ENCODE measurements at regions not wholly inside any gene's neighbourhood (a gene's known extent, or its start where the extent isn't known, plus 50 kb on each side); places are given as distances from the start of the nearest gene placed in this dataset.

DNA sequence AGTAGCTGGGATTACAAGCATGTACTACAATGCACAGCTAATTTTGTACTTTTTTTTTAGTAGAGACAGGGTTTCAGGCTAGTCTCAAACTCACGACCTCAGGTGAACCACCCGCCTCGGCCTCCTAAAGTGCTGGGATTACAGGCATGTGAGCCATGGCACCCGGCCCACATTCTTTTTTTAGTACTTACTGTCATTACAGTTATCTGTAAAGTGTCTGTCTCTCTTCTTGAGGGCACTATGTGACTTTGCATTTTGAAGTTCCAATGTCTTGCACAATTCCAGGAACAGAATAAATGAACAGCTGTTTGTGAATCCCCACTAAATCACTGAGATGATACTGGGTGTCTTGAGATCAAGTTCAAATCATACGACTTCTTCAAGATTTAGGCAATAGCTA, 1540.3 kb downstream of the CDH11 start:
- no peak for TF ChIP-seq SIN3A (IDR thresholded peaks at IDR 0.05; ENCODE audit: borderline replicate concordance, insufficient read depth, low read length)
- TF ChIP-seq POLR2AphosphoS5 (IDR thresholded peaks at IDR 0.05; ENCODE audit: low read depth, low read length): no peak
- TF ChIP-seq TAF1 (IDR thresholded peaks at IDR 0.05; ENCODE audit: borderline replicate concordance, insufficient read depth, low read length): no peak
- TF ChIP-seq, protein P1, sequence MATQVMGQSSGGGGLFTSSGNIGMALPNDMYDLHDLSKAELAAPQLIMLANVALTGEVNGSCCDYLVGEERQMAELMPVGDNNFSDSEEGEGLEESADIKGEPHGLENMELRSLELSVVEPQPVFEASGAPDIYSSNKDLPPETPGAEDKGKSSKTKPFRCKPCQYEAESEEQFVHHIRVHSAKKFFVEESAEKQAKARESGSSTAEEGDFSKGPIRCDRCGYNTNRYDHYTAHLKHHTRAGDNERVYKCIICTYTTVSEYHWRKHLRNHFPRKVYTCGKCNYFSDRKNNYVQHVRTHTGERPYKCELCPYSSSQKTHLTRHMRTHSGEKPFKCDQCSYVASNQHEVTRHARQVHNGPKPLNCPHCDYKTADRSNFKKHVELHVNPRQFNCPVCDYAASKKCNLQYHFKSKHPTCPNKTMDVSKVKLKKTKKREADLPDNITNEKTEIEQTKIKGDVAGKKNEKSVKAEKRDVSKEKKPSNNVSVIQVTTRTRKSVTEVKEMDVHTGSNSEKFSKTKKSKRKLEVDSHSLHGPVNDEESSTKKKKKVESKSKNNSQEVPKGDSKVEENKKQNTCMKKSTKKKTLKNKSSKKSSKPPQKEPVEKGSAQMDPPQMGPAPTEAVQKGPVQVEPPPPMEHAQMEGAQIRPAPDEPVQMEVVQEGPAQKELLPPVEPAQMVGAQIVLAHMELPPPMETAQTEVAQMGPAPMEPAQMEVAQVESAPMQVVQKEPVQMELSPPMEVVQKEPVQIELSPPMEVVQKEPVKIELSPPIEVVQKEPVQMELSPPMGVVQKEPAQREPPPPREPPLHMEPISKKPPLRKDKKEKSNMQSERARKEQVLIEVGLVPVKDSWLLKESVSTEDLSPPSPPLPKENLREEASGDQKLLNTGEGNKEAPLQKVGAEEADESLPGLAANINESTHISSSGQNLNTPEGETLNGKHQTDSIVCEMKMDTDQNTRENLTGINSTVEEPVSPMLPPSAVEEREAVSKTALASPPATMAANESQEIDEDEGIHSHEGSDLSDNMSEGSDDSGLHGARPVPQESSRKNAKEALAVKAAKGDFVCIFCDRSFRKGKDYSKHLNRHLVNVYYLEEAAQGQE (IDR thresholded peaks at IDR 0.05; ENCODE audit: insufficient read depth in 1 of 2, low read depth in 2 of 2, low read length in 2 of 2): no peak
- no peak for TF ChIP-seq FOXP2 (optimal IDR thresholded peaks at IDR 0.05; ENCODE audit: borderline replicate concordance, extremely low read depth, extremely low read length, insufficient read depth)

DNA sequence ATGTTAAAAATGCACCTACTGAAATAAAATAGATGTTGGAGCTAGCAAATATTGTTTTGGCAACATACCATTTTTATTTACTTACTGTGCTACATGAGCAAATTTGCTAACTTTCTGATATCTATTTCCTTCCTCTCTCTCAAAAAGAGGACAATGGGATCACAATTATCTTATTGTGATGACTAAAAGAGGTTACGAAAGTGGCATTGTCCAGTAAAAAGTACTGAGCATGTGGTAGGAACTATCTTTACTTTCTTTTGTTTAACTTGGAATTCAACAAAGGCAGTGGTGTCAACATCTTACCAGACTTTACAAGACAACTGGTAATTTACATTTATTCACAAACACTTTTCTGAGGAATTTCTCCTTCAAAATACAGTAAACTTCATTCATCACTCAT, 1542.6 kb upstream of the CDH8 start:
- TF ChIP-seq SIN3A (IDR thresholded peaks at IDR 0.05; ENCODE audit: borderline replicate concordance, insufficient read depth, low read length) (no peak), POLR2AphosphoS5 (IDR thresholded peaks at IDR 0.05; ENCODE audit: low read depth, low read length) (no peak), TAF1 (IDR thresholded peaks at IDR 0.05; ENCODE audit: borderline replicate concordance, insufficient read depth, low read length) (no peak), FOXP2 (optimal IDR thresholded peaks at IDR 0.05; ENCODE audit: borderline replicate concordance, extremely low read depth, extremely low read length, insufficient read depth) (no peak)
- TF ChIP-seq, protein P1 (IDR thresholded peaks at IDR 0.05; ENCODE audit: insufficient read depth in 1 of 2, low read depth in 2 of 2, low read length in 2 of 2): no peak

DNA sequence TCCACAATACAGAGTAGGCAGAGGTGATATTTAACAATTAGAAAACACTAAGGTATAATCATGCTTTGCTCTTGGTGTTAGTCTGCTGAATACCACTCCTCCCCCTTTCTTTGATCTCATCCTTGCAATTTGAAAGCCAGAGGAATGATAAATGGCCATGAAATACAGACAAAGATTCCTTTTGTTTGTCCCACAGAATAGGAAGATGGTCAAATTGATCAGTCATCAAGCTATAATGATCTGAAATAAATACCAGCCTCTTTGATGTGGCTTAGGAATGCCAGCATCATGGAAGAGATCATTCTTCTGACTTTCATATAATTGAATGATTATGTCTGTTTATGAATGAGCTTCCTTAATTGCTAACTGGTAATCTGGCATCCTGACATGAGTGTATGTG, 1541.7 kb upstream of the CDH8 start:
- TF ChIP-seq, protein P1 (IDR thresholded peaks at IDR 0.05; ENCODE audit: insufficient read depth in 1 of 2, low read depth in 2 of 2, low read length in 2 of 2): no peak
- TF ChIP-seq TAF1 (IDR thresholded peaks at IDR 0.05; ENCODE audit: borderline replicate concordance, insufficient read depth, low read length) (no peak), POLR2AphosphoS5 (IDR thresholded peaks at IDR 0.05; ENCODE audit: low read depth, low read length) (no peak), SIN3A (IDR thresholded peaks at IDR 0.05; ENCODE audit: borderline replicate concordance, insufficient read depth, low read length) (no peak), FOXP2 (optimal IDR thresholded peaks at IDR 0.05; ENCODE audit: borderline replicate concordance, extremely low read depth, extremely low read length, insufficient read depth) (no peak)

DNA sequence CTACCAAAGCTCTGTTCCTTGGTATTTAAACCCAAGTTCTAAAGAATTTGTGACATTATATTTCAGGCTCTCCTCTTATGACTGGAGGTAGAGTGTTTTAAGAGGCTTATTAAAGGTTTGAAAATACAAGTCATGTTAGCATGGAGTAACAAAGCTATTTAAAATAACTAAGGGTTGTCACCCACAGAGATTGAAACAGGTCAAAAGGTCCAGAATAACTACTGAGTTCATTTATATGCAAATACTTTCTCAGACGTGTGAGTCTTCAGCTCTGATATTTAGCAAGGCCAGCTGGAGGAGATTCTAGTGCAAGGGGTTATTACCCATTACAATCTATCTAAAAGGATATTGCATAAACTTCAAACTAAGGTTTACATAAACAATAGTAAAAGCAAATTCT, 1538.8 kb upstream of the CDH8 start:
- TF ChIP-seq SIN3A (IDR thresholded peaks at IDR 0.05; ENCODE audit: borderline replicate concordance, insufficient read depth, low read length) (no peak), FOXP2 (optimal IDR thresholded peaks at IDR 0.05; ENCODE audit: borderline replicate concordance, extremely low read depth, extremely low read length, insufficient read depth) (no peak), POLR2AphosphoS5 (IDR thresholded peaks at IDR 0.05; ENCODE audit: low read depth, low read length) (no peak), TAF1 (IDR thresholded peaks at IDR 0.05; ENCODE audit: borderline replicate concordance, insufficient read depth, low read length) (no peak)
- TF ChIP-seq, protein P1 (IDR thresholded peaks at IDR 0.05; ENCODE audit: insufficient read depth in 1 of 2, low read depth in 2 of 2, low read length in 2 of 2): no peak

DNA sequence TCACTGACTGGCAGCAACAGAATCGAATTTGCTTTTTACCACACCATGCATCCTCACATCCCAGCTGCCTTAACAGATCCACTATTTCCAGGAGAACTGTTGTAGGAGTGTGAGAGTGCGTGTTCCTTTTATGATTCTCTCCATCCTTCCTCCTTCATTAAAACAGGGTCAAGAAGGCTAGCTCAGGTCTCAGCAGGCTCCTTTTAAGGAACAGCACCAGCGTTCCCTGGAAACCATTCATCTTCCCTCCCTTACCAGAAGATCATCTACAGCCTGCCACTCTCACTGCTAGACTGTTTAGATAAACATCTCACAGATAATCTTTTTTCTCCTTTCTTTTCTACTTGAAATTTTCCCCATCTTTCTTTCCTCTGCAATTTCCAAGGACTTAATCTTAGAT, 1531.9 kb upstream of the CDH8 start:
- no peak for TF ChIP-seq FOXP2 (optimal IDR thresholded peaks at IDR 0.05; ENCODE audit: borderline replicate concordance, extremely low read depth, extremely low read length, insufficient read depth)
- TF ChIP-seq, protein P1 (IDR thresholded peaks at IDR 0.05; ENCODE audit: insufficient read depth in 1 of 2, low read depth in 2 of 2, low read length in 2 of 2): no peak
- no peak for TF ChIP-seq TAF1 (IDR thresholded peaks at IDR 0.05; ENCODE audit: borderline replicate concordance, insufficient read depth, low read length)
- no peak for TF ChIP-seq POLR2AphosphoS5 (IDR thresholded peaks at IDR 0.05; ENCODE audit: low read depth, low read length)
- no peak for TF ChIP-seq SIN3A (IDR thresholded peaks at IDR 0.05; ENCODE audit: borderline replicate concordance, insufficient read depth, low read length)

Measured in PFSK-1 (cell line).